ENCODE measurements at regions not wholly inside any gene's neighbourhood (a gene's known extent, or its start where the extent isn't known, plus 50 kb on each side); places are given as distances from the start of the nearest gene placed in this dataset.

- no peaks in the 10 kb centered on the region for H3K36me3 ChIP-seq (ENCODE audit: insufficient read depth, low read length)
- no peaks in the 10 kb centered on the region for H3K79me2 ChIP-seq (ENCODE audit: insufficient read depth, low read length)
- no peaks in the 10 kb centered on the region for H4K20me1 ChIP-seq (ENCODE audit: insufficient read depth, low read length)
- TF ChIP-seq EZH2 (IDR thresholded peaks at IDR 0.05; ENCODE audit: borderline replicate concordance, low read length), result no peak
- TF ChIP-seq, protein P1, sequence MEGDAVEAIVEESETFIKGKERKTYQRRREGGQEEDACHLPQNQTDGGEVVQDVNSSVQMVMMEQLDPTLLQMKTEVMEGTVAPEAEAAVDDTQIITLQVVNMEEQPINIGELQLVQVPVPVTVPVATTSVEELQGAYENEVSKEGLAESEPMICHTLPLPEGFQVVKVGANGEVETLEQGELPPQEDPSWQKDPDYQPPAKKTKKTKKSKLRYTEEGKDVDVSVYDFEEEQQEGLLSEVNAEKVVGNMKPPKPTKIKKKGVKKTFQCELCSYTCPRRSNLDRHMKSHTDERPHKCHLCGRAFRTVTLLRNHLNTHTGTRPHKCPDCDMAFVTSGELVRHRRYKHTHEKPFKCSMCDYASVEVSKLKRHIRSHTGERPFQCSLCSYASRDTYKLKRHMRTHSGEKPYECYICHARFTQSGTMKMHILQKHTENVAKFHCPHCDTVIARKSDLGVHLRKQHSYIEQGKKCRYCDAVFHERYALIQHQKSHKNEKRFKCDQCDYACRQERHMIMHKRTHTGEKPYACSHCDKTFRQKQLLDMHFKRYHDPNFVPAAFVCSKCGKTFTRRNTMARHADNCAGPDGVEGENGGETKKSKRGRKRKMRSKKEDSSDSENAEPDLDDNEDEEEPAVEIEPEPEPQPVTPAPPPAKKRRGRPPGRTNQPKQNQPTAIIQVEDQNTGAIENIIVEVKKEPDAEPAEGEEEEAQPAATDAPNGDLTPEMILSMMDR (IDR thresholded peaks at IDR 0.05; ENCODE audit: low read length), result no peak
- H3K4me1 ChIP-seq (ENCODE audit: insufficient read depth, low read length, severe bottlenecking), result peaks cover 7% of the 10 kb centered on the region
- no peaks in the 10 kb centered on the region for H3K9me3 ChIP-seq (ENCODE audit: low read length)
- H3F3A ChIP-seq (ENCODE audit: insufficient read depth, low read length), result no peaks in the 10 kb centered on the region
- H3K4me3 ChIP-seq (ENCODE audit: low read depth, low read length, poor library complexity, severe bottlenecking), result no peak overlapping the region
- H3K27ac ChIP-seq (ENCODE audit: low read depth, low read length, poor library complexity, severe bottlenecking), result no peak overlapping the region
- no peaks in the 10 kb centered on the region for H3K9me2 ChIP-seq (ENCODE audit: low read depth, low read length)
- H3K27me3 ChIP-seq (ENCODE audit: insufficient read depth, low read length), result no peaks in the 10 kb centered on the region
- H2AFZ ChIP-seq (ENCODE audit: low read length), result no peak overlapping the region
- no peak overlapping the region for H3K9ac ChIP-seq (ENCODE audit: low read length)
- no peak overlapping the region for H3K4me2 ChIP-seq (ENCODE audit: low read length)
Observed at GRCh38 chr4:85165808-85166207, 199.3 kb upstream of the WDFY3 start.

DNA sequence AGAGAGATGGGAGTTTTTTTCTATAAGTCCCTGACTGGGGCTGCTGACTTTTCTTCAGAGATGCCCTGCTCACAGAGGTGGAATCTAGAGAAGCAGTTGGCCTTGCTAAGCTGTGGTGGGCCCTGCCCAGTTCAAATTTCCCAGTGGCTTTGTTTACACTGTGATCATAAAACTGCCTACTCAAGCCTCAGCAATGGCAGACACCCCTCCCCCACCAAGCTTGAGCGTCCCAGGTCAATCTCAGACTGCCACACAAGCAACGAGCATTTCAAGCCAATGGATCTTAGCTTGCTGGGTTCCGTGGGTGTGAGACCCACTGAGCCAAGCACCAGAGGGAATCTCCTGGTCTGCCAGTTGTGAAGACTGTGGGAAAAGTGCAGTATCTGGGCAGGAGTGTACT, 199.8 kb upstream of the WDFY3 start:
- Histone ChIP-seq H4K20me1 (ENCODE audit: insufficient read depth, low read length) (no peaks in the 10 kb centered on the region), H3K27ac (ENCODE audit: low read depth, low read length, poor library complexity, severe bottlenecking) (no peak overlapping the region)

DNA sequence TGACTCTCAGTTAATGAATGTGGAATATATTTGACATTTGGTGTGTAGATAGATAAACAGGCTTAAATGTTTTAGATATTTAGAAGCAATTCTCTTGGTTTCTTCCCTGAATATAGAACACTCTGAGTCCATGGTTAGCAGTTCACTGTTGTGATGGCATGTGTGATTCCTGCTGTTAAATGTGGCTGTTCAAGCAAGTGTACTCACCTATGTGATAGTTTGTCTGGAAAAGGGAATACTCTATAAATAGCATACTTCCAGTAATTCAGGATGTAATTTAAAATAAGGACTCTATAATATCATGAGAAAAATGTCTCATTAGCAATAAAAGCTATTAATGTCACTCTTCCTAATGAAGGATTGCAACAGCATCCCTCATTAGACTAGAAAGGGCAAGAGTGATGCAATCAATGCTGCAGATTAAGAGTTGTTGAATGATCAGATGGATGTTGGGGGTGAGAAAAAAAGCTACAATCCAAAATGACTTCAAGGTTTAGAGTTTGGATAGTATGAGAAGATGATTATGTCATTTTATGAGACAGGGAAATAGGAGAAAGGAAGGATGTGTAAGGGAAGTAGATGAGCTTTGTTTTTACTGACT, 201.8 kb upstream of the WDFY3 start:
- Histone ChIP-seq H3K27ac (ENCODE audit: low read depth, low read length, poor library complexity, severe bottlenecking) (no peak overlapping the region), H4K20me1 (ENCODE audit: insufficient read depth, low read length) (no peaks in the 10 kb centered on the region), H3K27me3 (ENCODE audit: insufficient read depth, low read length) (no peaks in the 10 kb centered on the region), H3K4me1 (ENCODE audit: insufficient read depth, low read length, severe bottlenecking) (peaks cover 7% of the 10 kb centered on the region), H3K36me3 (ENCODE audit: insufficient read depth, low read length) (no peaks in the 10 kb centered on the region), H3K9me2 (ENCODE audit: low read depth, low read length) (no peaks in the 10 kb centered on the region), H3K79me2 (ENCODE audit: insufficient read depth, low read length) (no peaks in the 10 kb centered on the region), H3K9me3 (ENCODE audit: low read length) (no peaks in the 10 kb centered on the region), H3K9ac (ENCODE audit: low read length) (no peak overlapping the region), H2AFZ (ENCODE audit: low read length) (no peak overlapping the region), H3K4me3 (ENCODE audit: low read depth, low read length, poor library complexity, severe bottlenecking) (no peak overlapping the region), H3F3A (ENCODE audit: insufficient read depth, low read length) (no peaks in the 10 kb centered on the region), H3K4me2 (ENCODE audit: low read length) (no peak overlapping the region)
- TF ChIP-seq, protein P1 (IDR thresholded peaks at IDR 0.05; ENCODE audit: low read length), result no peak
- TF ChIP-seq EZH2 (IDR thresholded peaks at IDR 0.05; ENCODE audit: borderline replicate concordance, low read length), result no peak

More for the DNA sequence above, 199.8 kb upstream of the WDFY3 start:
- H2AFZ ChIP-seq (ENCODE audit: low read length), result no peak overlapping the region
- no peak overlapping the region for H3K4me2 ChIP-seq (ENCODE audit: low read length)
- no peaks in the 10 kb centered on the region for H3K9me3 ChIP-seq (ENCODE audit: low read length)
- H3K9me2 ChIP-seq (ENCODE audit: low read depth, low read length), result no peaks in the 10 kb centered on the region
- no peak overlapping the region for H3K4me3 ChIP-seq (ENCODE audit: low read depth, low read length, poor library complexity, severe bottlenecking)
- H3K27me3 ChIP-seq (ENCODE audit: insufficient read depth, low read length), result no peaks in the 10 kb centered on the region
- peaks cover 7% of the 10 kb centered on the region for H3K4me1 ChIP-seq (ENCODE audit: insufficient read depth, low read length, severe bottlenecking)
- H3K36me3 ChIP-seq (ENCODE audit: insufficient read depth, low read length), result no peaks in the 10 kb centered on the region
- no peaks in the 10 kb centered on the region for H3F3A ChIP-seq (ENCODE audit: insufficient read depth, low read length)
- no peak for TF ChIP-seq EZH2 (IDR thresholded peaks at IDR 0.05; ENCODE audit: borderline replicate concordance, low read length)
- TF ChIP-seq, protein P1 (IDR thresholded peaks at IDR 0.05; ENCODE audit: low read length), result no peak
- H3K79me2 ChIP-seq (ENCODE audit: insufficient read depth, low read length), result no peaks in the 10 kb centered on the region
- no peak overlapping the region for H3K9ac ChIP-seq (ENCODE audit: low read length)
